CD4-positive, alpha-beta T cell treated with Interleukin-15 for 1 hour (primary cell): ENCODE measurements at regions not wholly inside any gene's neighbourhood (a gene's known extent, or its start where the extent isn't known, plus 50 kb on each side); places are given as distances from the start of the nearest gene placed in this dataset.
"Not testable (repeated sequence)": the region's sequence is repeated elsewhere in the genome, so short reads cannot be mapped to it uniquely, and the experiment has no call there.

ENCODE experiments used
- DNase-seq: peaks from one replicate; pipeline ENCODE4 v3.0.0-alpha.2; 2020

DNA sequence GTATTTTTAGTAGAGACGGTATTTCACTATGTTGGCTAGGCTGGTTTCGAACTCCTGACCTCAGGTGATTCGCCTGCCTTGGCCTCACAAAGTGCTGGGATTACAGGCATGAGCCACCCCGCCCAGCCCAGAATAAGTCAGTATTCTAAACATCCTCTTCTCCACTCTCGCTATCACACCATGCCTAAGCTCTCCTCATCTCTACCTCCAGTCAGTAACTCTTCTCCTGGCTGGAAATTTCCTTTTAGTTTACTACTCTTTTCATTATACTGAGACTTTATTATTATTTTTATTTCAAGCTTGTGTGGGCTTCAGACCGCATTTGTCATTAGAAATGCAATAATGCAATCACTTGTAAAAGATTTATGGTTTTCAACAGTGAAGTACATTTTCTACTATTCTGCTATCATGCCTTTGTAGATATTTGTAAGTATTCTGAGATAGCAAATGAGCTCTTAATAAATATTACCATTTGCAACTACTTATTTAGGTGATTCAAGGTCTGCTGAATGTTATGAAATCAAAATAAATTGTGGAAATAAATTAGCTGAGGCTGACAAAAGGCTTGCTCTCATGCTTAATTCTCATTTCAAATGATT is 617.3 kb upstream of the GOT2 start:
- DNase-seq, result no peak

DNA sequence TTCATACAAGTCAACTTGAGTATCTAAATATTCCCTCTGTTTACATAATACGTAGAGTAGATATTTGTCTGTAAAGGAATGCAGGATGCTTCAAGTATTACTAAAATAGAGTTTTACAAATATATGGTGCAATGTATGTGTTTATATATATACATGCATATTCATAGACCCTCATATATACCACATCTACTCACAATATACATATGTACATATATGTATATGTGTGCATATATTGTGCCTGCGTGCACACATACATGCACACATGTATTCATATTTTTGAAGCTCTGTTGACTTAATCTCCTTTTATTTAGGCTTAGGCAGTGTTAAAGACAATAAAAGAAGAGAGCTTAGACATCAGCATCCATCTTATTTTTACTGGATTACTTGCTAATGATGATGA is 616.6 kb upstream of the GOT2 start:
- no peak for DNase-seq

DNA sequence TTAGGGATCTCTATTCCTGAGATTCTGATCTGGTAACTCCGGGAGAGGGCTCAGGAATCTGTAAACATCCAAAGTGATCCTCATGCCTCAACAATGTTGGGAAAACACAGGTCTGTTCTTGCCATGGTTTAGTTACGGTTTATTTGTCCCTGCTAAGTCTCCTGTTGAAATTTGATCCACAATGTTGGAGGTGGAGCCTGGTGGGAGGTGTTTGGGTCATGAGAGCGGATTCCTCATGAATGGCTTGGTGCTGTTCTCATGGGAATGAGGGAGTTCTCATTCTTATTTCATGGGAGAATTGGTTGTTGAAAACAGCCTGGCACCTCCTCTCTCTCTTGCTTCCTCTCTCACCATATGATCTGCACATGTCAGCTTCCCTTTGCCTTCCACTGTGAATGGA is 608.6 kb upstream of the GOT2 start:
- no peak for DNase-seq

DNA sequence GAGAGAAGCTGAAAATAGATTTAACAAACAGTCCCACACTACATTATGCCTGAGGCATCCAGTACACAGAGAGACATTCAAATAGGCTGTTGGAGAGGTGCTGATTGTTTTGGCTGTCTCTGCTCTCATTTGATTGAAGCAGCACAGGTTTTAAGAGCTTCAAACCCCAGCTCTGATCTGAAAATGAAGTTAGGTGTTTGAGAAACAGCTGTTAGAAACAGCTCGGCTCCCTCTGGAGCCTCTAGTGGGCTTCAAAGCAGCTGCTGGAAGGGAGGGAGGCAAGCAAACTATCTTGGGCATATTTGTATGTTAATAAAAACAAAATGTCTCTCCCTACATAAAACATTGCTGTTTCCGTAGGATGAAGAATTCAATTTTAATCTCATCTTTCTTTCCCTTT is 607.3 kb upstream of the GOT2 start:
- no peak for DNase-seq

DNA sequence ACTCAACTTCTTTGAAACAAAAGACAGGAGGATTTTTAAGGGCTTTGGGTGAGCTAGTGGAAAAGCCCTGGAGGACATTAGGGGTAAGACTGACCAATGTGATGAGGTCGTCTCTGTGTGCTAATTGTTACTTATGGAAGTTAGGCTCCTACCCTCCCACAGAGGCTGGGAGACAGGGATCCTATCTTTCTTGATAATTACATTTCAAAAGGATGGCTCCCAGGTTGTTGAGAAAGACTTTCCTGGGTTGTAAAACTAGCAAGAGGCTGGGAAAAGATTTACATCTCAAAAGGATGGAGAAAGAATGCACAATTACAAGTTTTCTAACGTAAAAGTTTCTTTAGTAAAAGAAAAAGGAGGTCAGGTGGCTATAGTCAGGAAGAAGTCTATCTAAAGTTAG is 605.8 kb upstream of the GOT2 start:
- DNase-seq, result no peak

DNA sequence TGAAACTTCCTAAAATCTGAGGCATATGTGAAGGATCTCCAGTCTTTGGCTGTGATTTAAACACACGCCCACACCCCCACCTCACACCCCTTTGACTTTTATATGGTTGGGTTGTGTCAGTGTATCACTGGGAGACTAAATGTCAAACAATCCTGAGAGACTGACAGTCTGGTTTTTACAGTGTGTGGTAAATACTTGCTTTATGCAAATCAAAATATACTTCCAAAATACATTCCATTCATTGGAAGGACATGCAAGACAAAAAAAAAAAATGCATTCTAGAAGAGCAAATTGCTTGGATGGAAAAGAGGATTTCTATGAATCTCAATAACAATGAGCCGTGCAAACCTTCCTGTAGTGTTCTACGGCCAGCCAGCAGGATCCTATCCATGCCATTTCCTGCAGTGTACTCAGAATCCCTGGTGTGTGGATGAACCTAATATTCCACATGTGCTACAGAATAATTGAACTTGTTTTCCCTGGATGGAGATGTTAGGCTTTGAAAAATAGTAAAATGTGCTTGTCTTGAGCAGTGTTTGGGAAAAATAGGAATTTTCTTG is 602.1 kb upstream of the GOT2 start:
- DNase-seq, result no peak

DNA sequence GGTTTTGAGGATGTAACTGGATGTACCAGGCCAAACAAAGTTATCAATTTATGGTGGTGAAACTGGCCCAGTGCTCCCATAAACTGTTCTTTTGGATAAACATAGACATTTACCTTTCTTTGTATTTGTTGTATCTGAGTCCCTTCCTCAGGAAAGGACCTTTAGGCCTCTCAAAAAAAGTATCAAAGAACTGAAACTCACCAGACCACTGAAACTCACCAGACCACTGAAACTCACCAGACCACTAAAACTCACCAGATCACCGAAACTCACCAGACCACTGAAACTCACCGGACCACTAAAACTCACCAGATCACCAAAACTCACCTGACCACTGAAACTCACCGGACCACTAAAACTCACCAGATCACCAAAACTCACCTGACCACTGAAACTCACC is 597.6 kb upstream of the GOT2 start:
- not testable (repeated sequence) for DNase-seq

DNA sequence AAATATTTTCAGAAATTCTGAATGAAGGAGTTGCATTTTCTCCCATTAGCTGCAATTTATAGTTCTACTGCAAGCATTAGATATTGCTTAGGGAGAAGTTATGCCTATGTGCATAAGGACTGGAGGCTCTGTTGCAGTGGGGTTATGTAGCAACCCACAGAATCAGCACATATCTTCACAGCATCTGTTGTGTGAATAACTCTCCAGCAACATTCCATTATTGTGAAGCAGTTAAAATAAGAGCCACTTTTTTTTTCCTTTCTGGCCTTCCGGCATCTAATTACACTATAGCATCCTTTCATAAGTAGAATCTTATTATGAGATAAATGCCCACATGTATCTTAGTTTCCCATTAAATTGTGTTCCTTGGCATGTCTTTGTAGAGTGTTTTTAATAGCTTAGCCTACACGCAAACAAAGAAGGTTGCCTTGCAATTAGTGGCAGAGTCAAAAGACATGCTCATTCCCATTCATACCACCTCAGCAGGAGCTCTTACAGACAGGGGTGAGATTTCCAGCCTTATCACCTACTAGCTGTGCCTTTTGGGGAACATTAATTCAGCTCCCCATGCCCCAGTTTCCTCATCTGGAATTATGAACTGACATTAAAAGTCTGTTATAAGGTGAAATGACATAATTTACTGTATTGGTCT is 596.0 kb upstream of the GOT2 start:
- no peak for DNase-seq

DNA sequence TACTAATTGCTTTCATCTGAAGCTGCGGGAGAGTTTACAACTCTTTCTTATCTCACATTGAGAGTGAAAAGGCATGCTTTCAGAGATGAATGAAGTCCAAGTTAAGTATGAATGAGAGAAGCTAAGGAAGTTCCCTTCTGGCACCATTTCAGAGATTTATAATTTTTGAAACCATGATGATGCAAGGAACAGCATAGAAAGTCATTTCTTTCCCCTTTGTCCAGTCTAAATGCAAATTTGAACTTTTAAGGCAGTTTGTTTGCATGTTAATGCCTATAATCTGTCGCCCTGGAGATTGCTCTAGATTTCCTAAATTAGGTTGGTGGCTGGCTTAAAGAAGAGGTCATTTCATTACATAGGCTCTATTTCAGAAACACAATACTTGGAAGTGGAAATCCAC is 594.8 kb upstream of the GOT2 start:
- no peak for DNase-seq

DNA sequence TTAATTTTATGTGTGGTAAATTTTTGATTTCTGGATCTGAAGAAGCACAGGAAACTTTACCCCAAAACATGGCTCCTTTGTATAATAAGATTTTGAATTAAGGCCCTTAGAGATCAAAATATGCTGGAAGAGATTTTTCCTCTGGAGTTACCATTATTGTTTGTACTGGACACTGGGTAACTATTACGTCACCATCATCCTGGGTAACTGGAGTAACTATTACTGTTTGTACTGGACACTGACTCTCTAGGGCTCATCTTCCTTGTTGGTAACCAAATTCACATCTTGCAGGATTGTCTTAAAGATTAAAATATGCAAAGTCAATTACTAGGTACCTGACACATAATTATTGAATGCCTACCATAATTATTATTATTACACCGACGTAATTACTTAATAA is 593.8 kb upstream of the GOT2 start:
- no peak for DNase-seq

DNA sequence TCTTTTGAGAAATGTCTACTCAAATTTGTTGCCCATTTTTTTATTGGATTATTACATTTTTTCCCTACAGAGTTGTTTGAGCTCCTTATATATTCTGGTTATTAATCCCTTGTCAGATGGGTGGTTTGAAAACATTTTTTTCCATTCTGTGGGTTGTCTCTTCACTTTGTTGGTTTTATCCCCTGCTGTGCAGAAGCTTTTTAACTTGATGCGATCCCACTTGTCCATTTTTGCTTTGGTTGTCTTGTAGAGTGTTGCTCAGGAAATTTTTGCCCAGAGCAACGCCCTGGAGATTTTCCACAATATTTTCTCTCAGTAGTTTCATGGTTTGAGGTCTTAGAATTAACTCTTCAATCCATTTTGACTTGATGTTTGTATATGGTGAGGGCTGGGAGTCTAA is 592.8 kb upstream of the GOT2 start:
- DNase-seq, result no peak

DNA sequence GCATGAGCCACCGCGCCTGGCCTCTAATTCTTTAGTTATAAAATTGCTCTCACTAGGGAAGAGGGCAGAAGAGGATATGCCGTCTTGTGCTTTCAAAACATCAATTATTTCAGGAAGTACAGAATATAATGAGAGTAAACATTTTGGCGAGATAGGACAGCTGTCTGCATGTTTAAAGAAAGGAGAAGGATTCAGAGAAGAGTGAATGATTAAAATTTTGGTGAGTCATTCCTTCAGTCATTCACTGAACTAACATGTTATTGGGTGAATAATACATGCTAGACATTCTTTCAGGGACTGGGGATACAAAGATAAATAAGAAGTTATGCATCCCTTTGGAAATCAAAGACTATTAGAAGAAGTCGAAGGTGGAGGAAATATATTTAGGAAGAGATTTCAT is 590.3 kb upstream of the GOT2 start:
- no peak for DNase-seq

DNA sequence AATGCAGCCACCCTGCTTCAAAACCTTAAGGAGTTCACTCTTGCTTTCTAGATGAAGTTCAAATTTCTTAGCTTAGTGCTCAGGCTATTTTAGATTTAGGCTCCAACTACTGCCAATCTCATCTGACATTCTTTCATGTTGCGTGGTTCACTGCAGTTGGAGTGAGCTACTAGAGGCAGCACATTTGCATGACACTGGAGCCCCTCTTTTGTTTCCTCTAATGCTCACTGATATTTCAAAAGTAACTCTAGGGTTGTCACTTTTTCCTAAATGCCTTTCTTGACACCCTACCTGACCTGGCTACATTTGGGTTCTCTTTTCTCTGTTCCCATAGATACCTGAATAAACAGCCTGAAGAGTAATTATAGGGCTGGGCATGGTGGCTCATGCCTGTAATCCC is 586.5 kb upstream of the GOT2 start:
- DNase-seq, result no peak

DNA sequence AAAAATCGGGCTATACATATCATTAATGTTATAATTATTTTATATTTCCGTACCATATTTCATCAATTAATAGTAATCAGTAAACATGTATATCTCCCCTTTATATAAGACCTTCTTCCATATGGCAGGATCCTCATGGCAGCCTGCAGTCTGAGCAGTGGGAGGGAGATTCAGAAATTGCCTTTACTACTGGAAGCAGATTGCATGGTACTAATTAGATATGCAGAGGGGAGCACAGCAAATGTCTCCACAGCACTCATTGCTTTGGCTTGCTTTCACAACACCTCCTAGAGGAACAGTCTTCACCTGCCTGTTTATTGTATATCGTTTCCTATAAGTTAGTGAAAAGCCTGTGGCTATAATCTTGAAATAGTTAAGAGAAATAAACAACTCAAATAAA is 585.8 kb upstream of the GOT2 start:
- no peak for DNase-seq

DNA sequence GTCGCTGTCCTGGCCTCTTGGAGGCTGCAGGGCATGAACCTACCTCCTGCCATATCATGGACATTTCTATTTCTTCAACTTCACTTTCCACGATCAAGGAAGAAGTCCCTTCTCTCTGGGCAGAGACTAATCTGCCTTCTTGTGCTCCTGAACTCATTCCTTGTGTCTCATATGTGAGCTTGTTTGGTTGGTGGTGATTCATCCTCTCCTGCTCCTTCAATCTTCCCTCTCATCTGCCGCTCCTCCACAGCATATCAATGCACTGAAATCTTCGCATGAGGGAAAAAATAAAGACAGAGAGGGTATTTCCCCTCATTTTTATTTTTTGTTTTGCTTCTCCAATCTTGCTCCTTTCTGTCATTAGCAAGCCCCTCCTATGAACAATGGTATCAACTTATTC is 571.7 kb upstream of the GOT2 start:
- no peak for DNase-seq

DNA sequence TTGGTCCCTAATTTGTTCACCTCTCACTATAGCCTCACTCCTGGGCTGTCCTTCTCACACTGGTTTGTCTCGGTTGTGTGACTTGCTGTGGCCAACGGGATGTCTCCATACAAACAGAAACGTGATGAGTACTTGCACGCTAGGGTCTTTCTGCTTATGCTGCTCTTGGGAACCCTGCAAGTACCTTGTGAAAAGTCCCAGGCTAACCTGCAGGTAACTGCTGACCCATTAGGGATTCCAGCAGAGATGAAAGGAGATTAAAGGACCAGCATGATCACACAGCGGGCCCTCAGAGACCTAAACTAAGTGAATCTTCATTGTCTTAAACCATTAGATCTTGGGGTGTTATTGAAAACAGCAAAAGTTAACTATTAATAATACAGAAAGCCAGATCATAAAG is 562.8 kb upstream of the GOT2 start:
- DNase-seq, result no peak

DNA sequence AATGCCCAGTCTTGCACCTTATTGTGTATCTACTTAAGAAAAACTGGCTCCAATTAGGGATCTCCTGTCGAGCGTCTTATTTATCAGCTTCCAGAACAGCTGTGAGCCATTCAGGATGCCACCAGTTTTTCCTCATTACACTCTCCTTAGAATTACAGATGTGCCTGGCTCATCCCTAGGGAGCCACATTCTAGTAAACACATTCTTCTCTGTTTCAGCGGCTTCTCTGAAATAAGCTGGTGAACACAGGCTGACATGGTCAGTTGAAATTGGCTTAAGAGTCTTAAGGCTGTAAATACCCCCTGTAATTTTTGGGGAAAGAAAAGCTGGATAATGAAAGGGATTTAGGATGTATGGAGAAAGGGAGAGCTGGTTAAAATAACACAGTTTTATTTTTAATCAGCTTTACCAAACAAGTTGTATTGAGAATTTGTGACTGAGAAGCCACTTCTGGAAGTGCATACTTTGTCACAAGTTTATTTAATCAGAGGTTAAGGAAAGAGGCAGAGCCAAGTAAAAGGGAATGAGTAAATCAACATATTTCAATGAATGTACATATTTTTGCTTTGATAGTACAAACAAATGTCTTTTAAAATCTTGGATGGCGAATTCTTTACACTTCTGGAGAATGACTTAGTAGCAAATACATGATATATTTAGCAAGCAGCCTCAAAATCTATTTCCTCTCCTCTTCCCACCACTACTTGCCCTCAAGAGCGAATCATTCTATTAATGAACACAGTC is 562.0 kb upstream of the GOT2 start:
- no peak for DNase-seq

DNA sequence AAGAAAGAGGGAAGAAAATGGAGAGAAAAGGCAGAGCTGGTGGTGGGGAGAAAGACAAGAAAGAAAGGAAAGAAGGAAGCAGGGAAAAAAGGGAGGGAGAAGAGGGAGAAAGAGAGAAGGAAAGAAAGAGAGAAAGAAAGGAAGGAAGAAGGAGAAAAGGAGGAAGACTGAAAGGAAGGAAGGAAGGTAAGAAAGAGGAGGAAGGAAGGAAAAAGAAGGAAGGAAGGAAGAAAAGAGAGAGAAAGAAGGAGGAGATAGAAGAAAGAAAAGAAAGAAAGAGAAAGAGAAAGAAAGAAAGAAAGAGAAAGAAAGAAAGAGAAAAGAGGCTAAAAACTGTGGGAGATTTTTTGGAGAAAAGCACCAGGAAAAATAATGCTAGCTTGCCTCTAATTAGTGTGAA is 561.4 kb upstream of the GOT2 start:
- DNase-seq, result no peak

DNA sequence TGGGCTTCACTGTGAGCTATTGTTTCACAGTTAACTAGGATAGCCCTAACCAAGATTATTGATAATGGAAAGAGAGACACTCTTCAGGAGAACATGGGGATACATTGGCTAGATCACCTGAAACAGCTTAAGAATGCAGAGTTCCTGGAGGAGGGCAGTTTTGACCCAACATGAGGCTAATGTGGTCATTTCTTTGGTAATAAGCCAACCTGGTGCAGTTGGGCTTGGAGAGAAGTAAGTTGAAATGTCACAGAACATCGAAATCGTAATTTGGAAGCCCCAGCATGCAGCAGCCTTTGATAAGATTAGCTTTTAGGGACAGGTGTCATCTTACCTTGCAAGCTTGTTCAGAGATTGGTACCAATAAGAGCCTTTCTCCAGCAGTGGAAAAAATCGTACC is 556.6 kb upstream of the GOT2 start:
- no peak for DNase-seq

DNA sequence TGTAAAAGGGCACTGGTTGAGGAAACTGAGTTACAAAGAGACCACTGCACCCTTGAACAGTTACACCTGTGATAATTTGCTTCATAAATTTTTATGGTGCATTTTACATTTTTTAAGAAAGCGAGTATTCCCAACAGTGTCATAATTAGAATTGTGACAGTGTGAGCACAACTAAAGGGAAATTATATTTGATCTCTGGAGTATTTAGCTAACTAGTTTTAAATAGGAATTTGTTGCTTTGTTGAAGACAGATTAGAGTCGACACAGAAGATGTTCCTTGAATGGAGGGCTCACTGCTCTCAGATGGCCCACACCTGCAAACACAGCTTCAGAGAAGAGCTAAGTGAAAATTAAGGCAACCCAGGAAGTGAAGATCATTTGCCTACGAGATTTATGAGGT is 555.0 kb upstream of the GOT2 start:
- no peak for DNase-seq

DNA sequence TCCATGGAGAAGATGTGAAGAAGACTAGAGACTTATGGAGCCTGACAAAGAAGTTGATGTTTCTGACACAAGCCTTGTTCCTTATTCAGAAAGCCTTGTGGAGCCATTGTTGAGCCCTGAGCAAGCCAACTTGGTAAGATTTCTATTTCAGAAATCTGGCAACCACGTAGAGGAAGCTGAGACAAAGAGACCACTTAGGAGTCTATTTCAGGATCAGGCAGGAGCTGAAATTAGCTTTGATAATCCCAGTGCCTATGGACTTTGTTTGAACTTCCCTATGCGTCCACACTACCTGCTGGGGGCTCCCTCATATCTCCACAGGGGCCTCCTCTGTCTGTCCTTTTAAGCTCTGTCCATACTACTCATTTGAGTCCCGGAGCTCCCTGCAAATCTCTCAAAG is 540.0 kb upstream of the GOT2 start:
- DNase-seq, result no peak

DNA sequence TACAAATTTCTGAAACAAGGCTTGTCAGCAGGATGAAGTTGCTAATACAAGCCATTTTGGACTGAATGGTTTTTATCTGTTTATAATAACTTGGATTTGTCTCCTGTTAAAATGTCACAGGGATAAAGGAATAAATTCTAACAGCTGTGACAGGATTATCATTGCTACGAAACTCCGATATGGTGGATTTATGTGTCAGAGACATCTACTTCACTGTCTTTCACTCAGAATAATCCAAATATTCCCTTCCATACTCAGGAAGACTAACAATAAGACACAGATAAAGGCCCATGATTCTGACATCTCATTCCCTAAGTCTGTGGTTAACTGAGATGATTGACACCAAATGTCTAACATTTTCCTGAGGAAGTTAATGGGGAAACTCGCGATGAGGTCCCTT is 529.8 kb upstream of the GOT2 start:
- no peak for DNase-seq

DNA sequence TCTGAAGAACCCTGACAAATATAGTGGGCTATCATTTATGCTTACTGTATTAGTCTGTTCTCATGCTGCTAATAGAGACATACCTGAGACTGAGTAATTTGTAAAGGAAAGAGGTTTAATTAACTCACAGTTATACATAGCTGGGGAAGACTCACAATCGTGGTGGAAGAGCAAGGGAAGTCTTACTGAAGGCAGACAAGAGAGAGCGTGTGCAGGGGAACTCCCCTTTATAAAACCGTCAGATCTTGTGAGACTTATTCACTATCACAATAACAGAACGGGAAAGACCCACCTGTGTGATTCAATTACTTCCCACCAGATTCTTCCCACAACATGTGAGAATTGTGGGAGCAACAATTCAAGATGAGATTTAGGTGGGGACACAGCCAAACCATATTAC is 526.8 kb upstream of the GOT2 start:
- DNase-seq, result no peak

DNA sequence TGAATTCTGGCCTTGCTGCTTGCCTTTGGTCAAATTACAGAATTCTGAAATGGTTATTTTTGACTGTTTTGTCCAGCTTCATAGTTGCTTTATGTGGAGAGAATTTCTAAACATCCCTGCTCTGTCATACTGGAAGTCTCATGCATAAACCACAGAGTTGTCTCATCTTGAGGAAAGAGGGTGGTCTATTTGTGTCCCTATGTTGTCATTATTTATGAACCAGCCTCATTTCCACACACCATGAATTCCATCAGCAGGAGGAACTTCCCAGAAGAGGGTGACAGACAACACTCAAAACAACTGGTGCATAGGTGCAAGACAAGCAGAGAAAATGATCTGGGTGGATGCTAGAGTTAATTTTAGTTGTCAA is 525.8 kb upstream of the GOT2 start:
- no peak for DNase-seq
